Stomach (tissue), 8 donors: ENCODE measurements at regions not wholly inside any gene's neighbourhood (a gene's known extent, or its start where the extent isn't known, plus 50 kb on each side); places are given as distances from the start of the nearest gene placed in this dataset.

Experiments used
- DNase-seq, 2 donors: peaks; one replicate each; pipeline versions ENCODE4 v3.0.0 to v3.0.0-alpha.2; 2013 to 2019
- H3K27ac ChIP-seq, 5 donors: fragments of 200-600 bp in 4 of 5; sonication (generic) in 4 of 5; one replicate each; pipeline ENCODE4 v1.5.1; 2013 to 2019; ENCODE audit warnings: mild to moderate bottlenecking in 1 of 5, moderate library complexity in 1 of 5
- H3K27me3 ChIP-seq, 3 donors: fragments of 200-600 bp; sonication (generic); one replicate each; pipeline ENCODE4 v1.5.1; 2017 to 2019; ENCODE audit warnings: mixed run types in 1 of 3
- H3K36me3 ChIP-seq, 4 donors: fragments of 200-600 bp; sonication (generic); 1 replicate in 3 of 4; 2 replicates in 1 of 4; pipeline ENCODE4 v1.5.1; 2016 to 2019
- H3K4me1 ChIP-seq, 4 donors: fragments of 200-600 bp; sonication (generic); one replicate each; pipeline ENCODE4 v1.5.1; 2016 to 2019
- H3K4me3 ChIP-seq, 4 donors: fragments of 200-600 bp; sonication (generic) in 3 of 4; one replicate each; pipeline ENCODE4 v1.5.1; 2016 to 2019; ENCODE audit warnings: mild to moderate bottlenecking in 1 of 4
- H3K9me3 ChIP-seq, 4 donors: fragments of 200-600 bp; sonication (generic); one replicate each; pipeline ENCODE4 v1.5.1; 2016 to 2019
- CTCF ChIP-seq, 7 experiments: fragments of 450-650 bp in 4 of 7; fragments of 200-600 bp in 3 of 7; sonication (generic) in 3 of 7; IDR thresholded peaks; one replicate each; pipeline ENCODE4 v1.5.1; 2016 to 2019; ENCODE audit warnings: antibody characterized with exemption in 7 of 7, control low read depth in 2 of 7, mild to moderate bottlenecking in 1 of 7
- EP300 ChIP-seq: sonication (generic); formaldehyde crosslinking; IDR thresholded peaks from one replicate; pipeline ENCODE4 v1.6.1; 2017; ENCODE audit warnings: antibody characterized with exemption
- POLR2A ChIP-seq, 4 donors: fragments of 450-650 bp; IDR thresholded peaks; one replicate each; pipeline ENCODE4 v1.6.1; 2016; ENCODE audit warnings: antibody characterized with exemption in 4 of 4, control low read depth in 2 of 4, mild to moderate bottlenecking in 1 of 4, moderate library complexity in 1 of 4
- POLR2AphosphoS5 ChIP-seq, 3 donors: sonication (generic); formaldehyde crosslinking; IDR thresholded peaks; one replicate each; pipeline ENCODE4 v1.6.1; 2016; ENCODE audit warnings: antibody characterized with exemption in 3 of 3
- WGBS, 5 donors: extraction: QIAGEN DNeasy Blood & Tissue Kit in 3 of 5; methylation state at CpG; one replicate each; pipeline versions ENCODE4 v1.1.5 to v1.1.7; 2013 to 2018; 5-methylcytosine and 5-hydroxymethylcytosine counted together
- intact Hi-C: fragments of 100-400 bp; cut with DNase I; formaldehyde crosslinking; loops from one replicate; pipeline ENCODE4 v1.15.1; 2023; ENCODE audit warnings: low total_unique reads
- donor health status: healthy with polysubstance abuse.
- donor health status: Bipolar disorder and iron deficiency.
- donor health status: healthy.

GRCh38 chr3:178073366-178073765, 462.9 kb upstream of the KCNMB2 start:
- Histone ChIP-seq H3K27me3 (no peaks in the 10 kb centered on the region), H3K9me3 (no peaks in the 10 kb centered on the region), H3K36me3 (no peaks in the 10 kb centered on the region), H3K27ac (no peak overlapping the region), H3K4me3 (no peak overlapping the region), H3K4me1 (peaks cover 0 to 5% (median 2%) of the 10 kb centered on the region in 4 donors)
- no peak for DNase-seq
- intact Hi-C loops: no loop called here
- TF ChIP-seq POLR2A (IDR thresholded peaks at IDR 0.05) (no peak), POLR2AphosphoS5 (IDR thresholded peaks at IDR 0.05) (no peak), EP300 (no peak), CTCF (IDR thresholded peaks at IDR 0.05) (no peak)
- 90 to 97% (median 94%) methylated on average over 3 of the region's 3 CpGs for WGBS, 5 donors

DNA sequence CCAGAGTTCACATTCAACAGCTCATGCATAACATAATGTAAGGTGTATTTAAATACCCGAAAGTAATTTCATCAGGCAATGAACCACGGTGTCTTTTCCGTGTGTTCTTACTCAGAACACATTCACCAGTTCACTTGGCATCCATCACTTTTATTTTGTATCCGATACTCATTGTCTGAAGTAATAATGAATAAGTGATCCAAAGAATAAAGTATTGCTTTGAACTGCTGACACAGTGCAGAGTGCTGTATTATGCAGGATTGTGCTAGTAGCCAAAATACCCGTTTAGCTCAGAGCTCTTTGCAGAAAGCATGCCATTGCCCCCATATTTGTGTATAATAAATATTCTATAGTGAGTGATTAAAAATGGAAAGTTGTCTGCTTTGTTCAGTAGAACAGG, 460.9 kb upstream of the KCNMB2 start:
- intact Hi-C loops: no loop called here
- Histone ChIP-seq H3K4me1 (peaks cover 0 to 10% (median 6%) of the 10 kb centered on the region in 4 donors), H3K27me3 (no peaks in the 10 kb centered on the region), H3K27ac (no peak overlapping the region), H3K9me3 (no peaks in the 10 kb centered on the region), H3K4me3 (no peak overlapping the region), H3K36me3 (no peaks in the 10 kb centered on the region)
- WGBS, 5 donors: 80 to 96% (median 88%) methylated on average over 5 of the region's 5 CpGs
- no peak for DNase-seq
- TF ChIP-seq EP300: no peak
- TF ChIP-seq CTCF (IDR thresholded peaks at IDR 0.05): no peak
- no peak for TF ChIP-seq POLR2AphosphoS5 (IDR thresholded peaks at IDR 0.05)
- no peak for TF ChIP-seq POLR2A (IDR thresholded peaks at IDR 0.05)

- no peaks in the 10 kb centered on the region for H3K9me3 ChIP-seq
- peaks cover 0 to 18% (median 11%) of the 10 kb centered on the region in 4 donors for H3K4me1 ChIP-seq
- TF ChIP-seq POLR2A (IDR thresholded peaks at IDR 0.05) (no peak), CTCF (IDR thresholded peaks at IDR 0.05) (no peak), POLR2AphosphoS5 (IDR thresholded peaks at IDR 0.05) (no peak), EP300 (no peak)
- intact Hi-C loops: no loop called here
- peak in 1 of 2 donors; percentile 75 for DNase-seq
- no peaks in the 10 kb centered on the region for H3K36me3 ChIP-seq
- H3K27ac ChIP-seq: no peak overlapping the region
- WGBS, 5 donors: 11 to 37% (median 17%) methylated on average over 1 of the region's 1 CpG
- no peak overlapping the region for H3K4me3 ChIP-seq
- H3K27me3 ChIP-seq: no peaks in the 10 kb centered on the region
Observed at GRCh38 chr3:178078953-178079352, 457.3 kb upstream of the KCNMB2 start.

GRCh38 chr3:178079966-178080365, 456.3 kb upstream of the KCNMB2 start:
- Histone ChIP-seq H3K4me3 (no peak overlapping the region), H3K9me3 (no peaks in the 10 kb centered on the region), H3K36me3 (no peaks in the 10 kb centered on the region), H3K27me3 (no peaks in the 10 kb centered on the region), H3K4me1 (peaks cover 8 to 28% (median 21%) of the 10 kb centered on the region in 4 donors), H3K27ac (no peak overlapping the region)
- intact Hi-C loops: no loop called here
- DNase-seq: no peak
- no peak for TF ChIP-seq EP300
- TF ChIP-seq POLR2A (IDR thresholded peaks at IDR 0.05): no peak
- TF ChIP-seq POLR2AphosphoS5 (IDR thresholded peaks at IDR 0.05): no peak
- TF ChIP-seq CTCF (IDR thresholded peaks at IDR 0.05): no peak
- WGBS, 5 donors: 60 to 87% (median 78%) methylated on average over 1 of the region's 1 CpG
